Lower leg skin (tissue), 4 donors: ENCODE measurements at regions not wholly inside any gene's neighbourhood (a gene's known extent, or its start where the extent isn't known, plus 50 kb on each side); places are given as distances from the start of the nearest gene placed in this dataset.
"Not testable (repeated sequence)": the region's sequence is repeated elsewhere in the genome, so short reads cannot be mapped to it uniquely, and the experiment has no call there.

Source experiments
- DNase-seq, 2 donors: peaks; one replicate each; pipeline ENCODE4 v3.0.0-alpha.2; 2019; ENCODE audit warnings: low spot score in 2 of 2
- H3K4me3 ChIP-seq: fragments of 200-600 bp; sonication (generic); 2 replicates; pipeline ENCODE4 v1.5.1; 2017; ENCODE audit warnings: mild to moderate bottlenecking, low read depth; ENCODE audit not compliant: poor library complexity, severe bottlenecking
- POLR2A ChIP-seq, 2 donors: fragments of 450-650 bp; IDR thresholded peaks; one replicate each; pipeline ENCODE4 v1.6.1; 2016 to 2017; ENCODE audit warnings: antibody characterized with exemption in 2 of 2, mild to moderate bottlenecking in 1 of 2, moderate library complexity in 1 of 2
- WGBS, 2 donors: methylation state at CpG; one replicate each; pipeline ENCODE4 v1.1.5; 2018; 5-methylcytosine and 5-hydroxymethylcytosine counted together
- intact Hi-C: fragments of 100-400 bp; cut with DNase I; formaldehyde crosslinking; loops from one replicate; pipeline ENCODE4 v1.15.0; 2023; ENCODE audit warnings: low total_unique reads
- TF ChIP-seq, protein P1 (sequence below), 3 donors: fragments of 450-650 bp; IDR thresholded peaks; one replicate each; pipeline ENCODE4 v1.5.1; 2016; ENCODE audit warnings: antibody characterized with exemption in 3 of 3, mild to moderate bottlenecking in 3 of 3, moderate library complexity in 2 of 3

GRCh38 chr15:31708703-31709327 lies 321.5 kb upstream of the CHRNA7 start:
- DNase-seq, H3K4me3 ChIP-seq, intact Hi-C loops: not testable (repeated sequence)
- 49 to 64% methylated on average over 4 to 5 of the region's 9 CpGs for WGBS, 2 donors

DNA sequence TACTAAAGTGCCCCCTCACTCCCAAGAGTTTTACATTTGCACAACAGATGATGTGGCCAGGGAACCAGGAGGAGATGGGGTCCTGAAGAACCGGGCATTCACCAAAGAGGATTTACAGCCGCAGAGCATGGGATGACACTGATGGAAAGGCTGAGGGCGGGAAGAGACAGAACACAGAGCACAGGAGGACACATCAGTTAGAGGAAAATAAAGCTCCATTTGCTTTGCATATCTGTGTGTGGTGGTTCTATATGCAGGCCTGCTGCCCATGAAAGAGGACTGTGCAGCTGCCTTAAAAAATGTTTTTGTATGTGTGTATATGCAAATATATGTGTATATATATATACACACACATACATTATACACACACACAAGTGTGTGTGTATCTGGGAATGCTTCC lies 320.8 kb upstream of the CHRNA7 start:
- DNase-seq, H3K4me3 ChIP-seq, intact Hi-C loops: not testable (repeated sequence)
- 63 to 70% methylated on average over 2 of the region's 3 CpGs for WGBS, 2 donors

DNA sequence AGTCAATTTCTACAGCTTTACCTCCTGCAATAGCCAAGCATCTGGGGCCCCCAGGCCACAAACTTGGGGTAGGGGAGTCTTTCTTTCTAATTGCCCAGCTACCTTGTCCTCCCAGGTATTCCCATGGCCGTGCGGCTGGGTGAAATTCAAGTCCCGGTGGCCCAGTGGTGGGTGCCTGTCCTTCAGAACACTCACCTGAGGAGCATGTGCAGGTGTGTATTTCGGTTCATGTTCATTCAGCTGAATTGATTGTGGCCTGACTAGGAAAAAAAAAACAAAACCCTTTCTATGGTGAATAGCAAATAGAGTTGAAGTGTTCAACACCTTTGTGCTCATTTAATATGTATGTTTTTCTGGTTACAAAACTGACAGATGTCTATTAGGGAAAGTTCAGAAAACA lies 319.5 kb upstream of the CHRNA7 start:
- DNase-seq, H3K4me3 ChIP-seq, intact Hi-C loops: not testable (repeated sequence)
- 88 to 94% methylated on average over 4 of the region's 4 CpGs for WGBS, 2 donors

DNA sequence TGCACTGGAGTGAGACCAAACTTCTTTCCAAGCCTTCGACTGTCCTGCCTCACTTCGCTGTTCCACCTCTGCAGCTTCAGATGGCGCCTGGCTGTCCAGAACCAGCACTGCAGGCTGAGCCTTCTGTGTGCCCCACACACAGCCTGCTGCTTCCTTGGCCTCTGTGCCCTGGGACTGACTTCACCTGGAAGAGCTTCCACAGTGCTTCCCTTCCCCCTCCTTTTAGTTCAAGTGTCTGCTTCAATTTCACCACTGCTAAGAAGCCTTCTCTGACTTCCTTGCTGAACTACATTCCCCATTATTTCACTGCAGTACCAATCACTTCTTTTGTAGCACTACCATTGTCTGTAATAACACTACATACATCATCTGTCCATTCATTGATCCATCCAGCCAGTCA lies 315.1 kb upstream of the CHRNA7 start:
- DNase-seq, H3K4me3 ChIP-seq, intact Hi-C loops: not testable (repeated sequence)
- 25 to 50% methylated on average over 2 to 3 of the region's 3 CpGs for WGBS, 2 donors

- H3K4me3 ChIP-seq, intact Hi-C loops, DNase-seq: not testable (repeated sequence)
- 43% methylated on average over 1 of the region's 1 CpG; no CpG with 5 or more reads in 1 of the 2 donors for WGBS, 2 donors
Measured at GRCh38 chr15:31718625-31719024, 311.7 kb upstream of the CHRNA7 start.

DNA sequence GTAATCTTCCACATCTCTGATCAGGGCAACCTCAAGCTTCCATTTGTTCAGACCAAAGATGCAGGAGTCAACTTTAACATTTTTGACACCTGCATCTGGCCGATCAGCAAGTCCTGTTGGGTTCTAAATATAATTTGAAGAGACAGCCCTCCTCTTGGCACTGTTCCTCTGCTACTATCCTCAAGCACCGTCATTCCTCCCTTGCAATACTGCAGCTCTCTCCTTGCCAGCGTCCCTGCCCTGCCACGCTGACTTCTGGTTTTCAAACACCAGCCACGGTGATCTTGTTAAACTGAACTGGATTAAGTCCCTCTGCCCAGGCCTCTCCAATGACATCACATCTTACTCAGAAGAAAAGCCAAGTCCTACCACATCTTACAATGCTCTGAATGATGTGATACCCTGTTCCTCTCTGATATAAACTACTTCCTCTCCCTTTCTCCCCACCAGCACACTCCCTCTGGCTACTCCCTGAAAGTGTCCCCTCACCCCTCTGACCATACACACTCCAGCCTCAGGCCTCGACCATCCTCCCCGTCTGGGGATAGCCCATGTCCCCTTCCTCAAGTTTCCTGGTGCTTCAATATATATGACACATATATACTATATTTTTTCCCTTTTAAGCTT lies 310.8 kb upstream of the CHRNA7 start:
- DNase-seq, intact Hi-C loops, H3K4me3 ChIP-seq: not testable (repeated sequence)
- 32 to 34% methylated on average over 7 of the region's 7 CpGs for WGBS, 2 donors

GRCh38 chr15:31723019-31723418 lies 307.3 kb upstream of the CHRNA7 start:
- intact Hi-C loops, DNase-seq, H3K4me3 ChIP-seq: not testable (repeated sequence)
- 86 to 91% methylated on average over 10 of the region's 10 CpGs for WGBS, 2 donors

GRCh38 chr15:31724903-31725302 lies 305.4 kb upstream of the CHRNA7 start:
- intact Hi-C loops, DNase-seq, H3K4me3 ChIP-seq: not testable (repeated sequence)
- WGBS, 2 donors: 83 to 87% methylated on average over 5 of the region's 5 CpGs

DNA sequence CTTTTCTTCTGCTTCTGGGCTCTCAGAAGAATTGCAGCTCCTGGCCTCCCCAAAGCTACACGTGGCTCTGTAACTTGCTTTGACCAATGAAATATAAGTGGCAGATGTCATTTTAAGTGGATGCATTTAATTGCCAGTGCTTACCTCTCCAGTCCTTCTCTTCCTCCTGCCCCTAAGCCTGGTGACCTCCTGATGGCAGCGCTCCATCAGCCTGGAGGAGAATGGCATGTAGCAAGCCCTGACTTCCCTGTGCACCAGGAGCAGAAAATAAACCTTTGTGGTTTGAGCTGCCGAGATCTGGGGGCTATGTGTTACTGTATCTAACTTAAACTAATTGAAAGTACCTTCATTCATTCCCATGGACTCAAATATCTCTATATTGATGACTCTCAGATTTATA lies 304.7 kb upstream of the CHRNA7 start:
- H3K4me3 ChIP-seq, intact Hi-C loops, DNase-seq: not testable (repeated sequence)
- 70 to 83% methylated on average over 3 of the region's 3 CpGs for WGBS, 2 donors

- no peak for DNase-seq
- intact Hi-C loops: no loop called here
- TF ChIP-seq, protein P1, sequence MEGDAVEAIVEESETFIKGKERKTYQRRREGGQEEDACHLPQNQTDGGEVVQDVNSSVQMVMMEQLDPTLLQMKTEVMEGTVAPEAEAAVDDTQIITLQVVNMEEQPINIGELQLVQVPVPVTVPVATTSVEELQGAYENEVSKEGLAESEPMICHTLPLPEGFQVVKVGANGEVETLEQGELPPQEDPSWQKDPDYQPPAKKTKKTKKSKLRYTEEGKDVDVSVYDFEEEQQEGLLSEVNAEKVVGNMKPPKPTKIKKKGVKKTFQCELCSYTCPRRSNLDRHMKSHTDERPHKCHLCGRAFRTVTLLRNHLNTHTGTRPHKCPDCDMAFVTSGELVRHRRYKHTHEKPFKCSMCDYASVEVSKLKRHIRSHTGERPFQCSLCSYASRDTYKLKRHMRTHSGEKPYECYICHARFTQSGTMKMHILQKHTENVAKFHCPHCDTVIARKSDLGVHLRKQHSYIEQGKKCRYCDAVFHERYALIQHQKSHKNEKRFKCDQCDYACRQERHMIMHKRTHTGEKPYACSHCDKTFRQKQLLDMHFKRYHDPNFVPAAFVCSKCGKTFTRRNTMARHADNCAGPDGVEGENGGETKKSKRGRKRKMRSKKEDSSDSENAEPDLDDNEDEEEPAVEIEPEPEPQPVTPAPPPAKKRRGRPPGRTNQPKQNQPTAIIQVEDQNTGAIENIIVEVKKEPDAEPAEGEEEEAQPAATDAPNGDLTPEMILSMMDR (IDR thresholded peaks at IDR 0.05): no peak
- TF ChIP-seq POLR2A (IDR thresholded peaks at IDR 0.05): no peak
- WGBS, 2 donors: 87 to 93% methylated on average over 3 of the region's 3 CpGs
- H3K4me3 ChIP-seq: no peak overlapping the region
Measured at GRCh38 chr15:31727612-31728011, 302.7 kb upstream of the CHRNA7 start.
